ENCODE measurements at regions not wholly inside any gene's neighbourhood (a gene's known extent, or its start where the extent isn't known, plus 50 kb on each side); places are given as distances from the start of the nearest gene placed in this dataset.

- TF ChIP-seq, protein P1, sequence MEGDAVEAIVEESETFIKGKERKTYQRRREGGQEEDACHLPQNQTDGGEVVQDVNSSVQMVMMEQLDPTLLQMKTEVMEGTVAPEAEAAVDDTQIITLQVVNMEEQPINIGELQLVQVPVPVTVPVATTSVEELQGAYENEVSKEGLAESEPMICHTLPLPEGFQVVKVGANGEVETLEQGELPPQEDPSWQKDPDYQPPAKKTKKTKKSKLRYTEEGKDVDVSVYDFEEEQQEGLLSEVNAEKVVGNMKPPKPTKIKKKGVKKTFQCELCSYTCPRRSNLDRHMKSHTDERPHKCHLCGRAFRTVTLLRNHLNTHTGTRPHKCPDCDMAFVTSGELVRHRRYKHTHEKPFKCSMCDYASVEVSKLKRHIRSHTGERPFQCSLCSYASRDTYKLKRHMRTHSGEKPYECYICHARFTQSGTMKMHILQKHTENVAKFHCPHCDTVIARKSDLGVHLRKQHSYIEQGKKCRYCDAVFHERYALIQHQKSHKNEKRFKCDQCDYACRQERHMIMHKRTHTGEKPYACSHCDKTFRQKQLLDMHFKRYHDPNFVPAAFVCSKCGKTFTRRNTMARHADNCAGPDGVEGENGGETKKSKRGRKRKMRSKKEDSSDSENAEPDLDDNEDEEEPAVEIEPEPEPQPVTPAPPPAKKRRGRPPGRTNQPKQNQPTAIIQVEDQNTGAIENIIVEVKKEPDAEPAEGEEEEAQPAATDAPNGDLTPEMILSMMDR (tag by site-specific recombination; IDR thresholded peaks at IDR 0.05): no peak
- TF ChIP-seq ZNF324 (tag by site-specific recombination; IDR thresholded peaks at IDR 0.05) (no peak), ZNF416 (tag by site-specific recombination; IDR thresholded peaks at IDR 0.05) (no peak), AEBP2 (tag by site-specific recombination; IDR thresholded peaks at IDR 0.05; ENCODE audit: borderline replicate concordance) (no peak), ATF2 (tag by site-specific recombination; IDR thresholded peaks at IDR 0.05; ENCODE audit: low read depth) (no peak), REST (tag by site-specific recombination; IDR thresholded peaks at IDR 0.05) (no peak), ZNF571 (tag by site-specific recombination; IDR thresholded peaks at IDR 0.05) (no peak), ZNF155 (tag by site-specific recombination; IDR thresholded peaks at IDR 0.05) (no peak), ZBTB21 (tag by site-specific recombination; IDR thresholded peaks at IDR 0.05) (no peak), ZBTB17 (tag by site-specific recombination; IDR thresholded peaks at IDR 0.05) (no peak)
These were observed 146.1 kb upstream of the LRIG3 start for GRCh38 chr12:59066445-59066844.
